ENCODE measurements at regions not wholly inside any gene's neighbourhood (a gene's known extent, or its start where the extent isn't known, plus 50 kb on each side); places are given as distances from the start of the nearest gene placed in this dataset.
"Not testable (repeated sequence)": the region's sequence is repeated elsewhere in the genome, so short reads cannot be mapped to it uniquely, and the experiment has no call there.

DNA sequence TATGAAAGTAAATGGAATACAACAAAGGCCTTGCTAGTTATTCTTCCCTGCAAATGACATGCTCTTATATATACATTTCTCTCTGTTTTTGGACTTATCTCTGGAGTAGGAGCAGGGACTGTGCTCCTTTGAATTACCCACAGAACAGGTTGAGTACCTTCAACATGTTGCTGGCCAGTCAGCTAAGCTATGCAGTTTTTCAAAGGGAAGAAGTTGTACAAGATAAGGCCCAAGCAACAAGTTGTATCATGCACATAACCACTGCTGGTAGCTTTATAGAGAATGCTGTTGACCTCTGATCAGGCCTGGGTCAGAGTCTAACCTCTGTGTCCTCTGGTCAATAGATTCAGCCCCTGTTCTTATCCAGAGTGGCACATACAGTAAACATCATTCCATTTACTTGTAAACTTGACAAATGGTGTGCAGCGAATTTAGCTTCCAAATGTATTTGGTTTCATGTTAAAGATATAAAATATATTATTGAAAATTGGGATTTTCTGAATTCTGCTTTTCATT, 99.6 kb downstream of the C11orf87 start:
- no peak for DNase-seq
- no peak overlapping the region for H3K27ac Mint-ChIP-seq
- H3K9me3 Mint-ChIP-seq, result peaks cover 0 to 23% (median 8%) of the 10 kb centered on the region in 6 donors
- H3K36me3 Mint-ChIP-seq, result no peaks in the 10 kb centered on the region
- H3K27me3 Mint-ChIP-seq (ENCODE audit: low read depth in 3 of 3), result peaks cover 0 to 3% (median 3%) of the 10 kb centered on the region in 3 donors
- no peak overlapping the region for H3K4me3 Mint-ChIP-seq
- no peaks in the 10 kb centered on the region for H3K4me1 Mint-ChIP-seq

GRCh38 chr11:109522116-109522755, 100.2 kb downstream of the C11orf87 start:
- Mint-ChIP-seq H3K27me3 (ENCODE audit: low read depth in 3 of 3) (peaks cover 0 to 5% (median 2%) of the 10 kb centered on the region in 3 donors), H3K4me3 (no peak overlapping the region), H3K27ac (no peak overlapping the region), H3K4me1 (no peaks in the 10 kb centered on the region), H3K36me3 (no peaks in the 10 kb centered on the region), H3K9me3 (peaks cover 0 to 21% (median 8%) of the 10 kb centered on the region in 6 donors)
- no peak for DNase-seq

GRCh38 chr11:109525636-109526035, 103.6 kb downstream of the C11orf87 start:
- H3K27ac Mint-ChIP-seq; H3K4me1 Mint-ChIP-seq; H3K36me3 Mint-ChIP-seq; H3K27me3 Mint-ChIP-seq (ENCODE audit: low read depth in 3 of 3); H3K4me3 Mint-ChIP-seq; DNase-seq: not testable (repeated sequence)
- peaks cover 2 to 27% (median 7%) of the 10 kb centered on the region in 6 donors for H3K9me3 Mint-ChIP-seq

- H3K4me1 Mint-ChIP-seq, result no peaks in the 10 kb centered on the region
- no peak overlapping the region for H3K27ac Mint-ChIP-seq
- no peak for DNase-seq
- H3K27me3 Mint-ChIP-seq (ENCODE audit: low read depth in 3 of 3), result peaks cover 0 to 5% (median 2%) of the 10 kb centered on the region in 3 donors
- peaks cover 2 to 27% (median 9%) of the 10 kb centered on the region in 6 donors for H3K9me3 Mint-ChIP-seq
- H3K4me3 Mint-ChIP-seq, result no peak overlapping the region
- no peaks in the 10 kb centered on the region for H3K36me3 Mint-ChIP-seq
Observed at GRCh38 chr11:109526061-109526460, 104.1 kb downstream of the C11orf87 start.

- Mint-ChIP-seq H3K4me3 (no peak overlapping the region), H3K9me3 (peaks cover 2 to 27% (median 9%) of the 10 kb centered on the region in 6 donors), H3K27me3 (ENCODE audit: low read depth in 3 of 3) (peaks cover 0 to 5% (median 2%) of the 10 kb centered on the region in 3 donors), H3K36me3 (no peaks in the 10 kb centered on the region), H3K4me1 (no peaks in the 10 kb centered on the region), H3K27ac (no peak overlapping the region)
- no peak for DNase-seq
Observed at GRCh38 chr11:109526931-109527330, 104.9 kb downstream of the C11orf87 start.

DNA sequence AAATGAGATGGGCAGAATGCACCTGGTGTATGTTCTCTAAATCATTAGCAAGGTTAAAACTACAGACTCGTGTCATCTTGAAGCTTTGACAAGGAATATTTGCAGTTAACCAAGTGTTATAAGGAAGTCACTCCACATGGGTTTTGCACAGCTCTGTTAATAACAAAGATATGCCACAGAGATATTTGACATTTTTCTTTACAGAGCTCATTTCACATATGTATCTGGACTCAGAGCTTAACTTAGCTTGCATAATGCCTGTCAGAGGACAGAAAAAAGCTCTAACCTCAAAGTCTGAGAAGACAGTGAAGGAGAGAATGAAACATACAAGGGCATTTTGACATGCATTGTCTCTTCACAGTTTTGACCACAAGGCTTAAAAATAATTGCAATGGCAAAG, 105.5 kb downstream of the C11orf87 start:
- H3K9me3 Mint-ChIP-seq, result peaks cover 2 to 27% (median 8%) of the 10 kb centered on the region in 6 donors
- H3K27ac Mint-ChIP-seq, result no peak overlapping the region
- no peaks in the 10 kb centered on the region for H3K36me3 Mint-ChIP-seq
- no peak overlapping the region for H3K4me3 Mint-ChIP-seq
- H3K4me1 Mint-ChIP-seq, result no peaks in the 10 kb centered on the region
- peaks cover 0 to 5% (median 2%) of the 10 kb centered on the region in 3 donors for H3K27me3 Mint-ChIP-seq (ENCODE audit: low read depth in 3 of 3)
- no peak for DNase-seq

GRCh38 chr11:109547356-109548027, 125.5 kb downstream of the C11orf87 start:
- H3K9me3 Mint-ChIP-seq, result peaks cover 0 to 20% (median 5%) of the 10 kb centered on the region in 6 donors
- no peak overlapping the region for H3K27ac Mint-ChIP-seq
- H3K36me3 Mint-ChIP-seq, result no peaks in the 10 kb centered on the region
- H3K27me3 Mint-ChIP-seq (ENCODE audit: low read depth in 3 of 3), result no peaks in the 10 kb centered on the region
- no peaks in the 10 kb centered on the region for H3K4me1 Mint-ChIP-seq
- no peak for DNase-seq
- H3K4me3 Mint-ChIP-seq, result no peak overlapping the region

DNA sequence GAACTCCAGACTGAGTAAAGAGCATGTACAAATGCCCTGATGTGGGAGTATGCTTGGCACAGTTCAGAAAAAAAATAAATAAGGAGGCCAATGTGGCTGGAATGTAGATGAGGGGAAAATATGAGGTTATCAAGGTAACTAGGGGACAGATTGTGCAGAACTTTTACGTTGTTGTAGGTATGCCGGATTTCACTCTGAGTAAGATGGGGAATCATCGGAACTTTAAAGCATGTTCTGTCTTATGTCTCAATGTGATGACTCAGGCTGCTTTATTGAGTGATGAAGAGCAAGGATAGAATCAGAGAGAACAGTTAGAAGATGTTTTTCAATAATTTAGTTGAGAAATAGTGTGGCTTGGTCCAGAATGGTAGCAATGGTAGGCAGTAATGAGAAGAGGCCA, 130.4 kb downstream of the C11orf87 start:
- no peak for DNase-seq
- Mint-ChIP-seq H3K36me3 (no peaks in the 10 kb centered on the region), H3K27ac (no peak overlapping the region), H3K27me3 (ENCODE audit: low read depth in 3 of 3) (no peaks in the 10 kb centered on the region), H3K4me1 (no peaks in the 10 kb centered on the region), H3K9me3 (peaks cover 0 to 12% (median under 1%) of the 10 kb centered on the region in 6 donors), H3K4me3 (no peak overlapping the region)

- Mint-ChIP-seq H3K4me3 (no peak overlapping the region), H3K9me3 (peaks cover 0 to 11% (median 0%) of the 10 kb centered on the region in 6 donors), H3K36me3 (no peaks in the 10 kb centered on the region), H3K27ac (no peak overlapping the region), H3K27me3 (ENCODE audit: low read depth in 3 of 3) (no peaks in the 10 kb centered on the region), H3K4me1 (no peaks in the 10 kb centered on the region)
- DNase-seq, result no peak
Observed at GRCh38 chr11:109553284-109553683, 131.3 kb downstream of the C11orf87 start.

GRCh38 chr11:109554951-109555350, 133.0 kb downstream of the C11orf87 start:
- peaks cover 0 to 7% (median under 1%) of the 10 kb centered on the region in 6 donors for H3K9me3 Mint-ChIP-seq
- no peak for DNase-seq
- no peaks in the 10 kb centered on the region for H3K36me3 Mint-ChIP-seq
- H3K27ac Mint-ChIP-seq, result no peak overlapping the region
- H3K4me3 Mint-ChIP-seq, result no peak overlapping the region
- H3K4me1 Mint-ChIP-seq, result no peaks in the 10 kb centered on the region
- no peaks in the 10 kb centered on the region for H3K27me3 Mint-ChIP-seq (ENCODE audit: low read depth in 3 of 3)

DNA sequence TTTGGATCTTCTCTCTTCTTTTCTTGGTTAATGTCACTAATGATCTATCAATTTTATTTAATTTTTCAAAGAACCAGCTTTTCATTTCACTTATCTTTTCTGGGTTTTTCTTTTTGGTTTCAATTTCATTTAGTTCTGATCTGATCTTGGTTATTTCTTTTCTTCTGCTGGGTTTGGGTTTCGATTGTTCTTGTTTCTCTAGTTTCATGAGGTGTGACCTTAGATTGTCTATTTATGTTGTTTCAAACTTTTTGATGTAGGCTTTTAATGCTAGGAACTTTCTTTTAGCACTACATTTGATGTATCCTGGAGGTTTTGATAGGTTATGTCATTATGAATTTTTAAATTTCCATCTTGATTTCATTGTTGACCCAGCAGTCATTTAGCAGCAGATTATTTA, 142.3 kb downstream of the C11orf87 start:
- Mint-ChIP-seq H3K4me3 (no peak overlapping the region), H3K36me3 (peaks cover 0 to 4% (median 0%) of the 10 kb centered on the region in 3 donors), H3K9me3 (peaks cover 12 to 33% (median 16%) of the 10 kb centered on the region in 6 donors), H3K4me1 (no peaks in the 10 kb centered on the region), H3K27me3 (ENCODE audit: low read depth in 3 of 3) (peaks cover 0 to 1% (median 0%) of the 10 kb centered on the region in 3 donors), H3K27ac (no peak overlapping the region)
- no peak for DNase-seq

GRCh38 chr11:109582470-109582869, 160.5 kb downstream of the C11orf87 start:
- peaks cover 0 to 2% (median 2%) of the 10 kb centered on the region in 3 donors for H3K27me3 Mint-ChIP-seq (ENCODE audit: low read depth in 3 of 3)
- DNase-seq, result no peak
- H3K4me1 Mint-ChIP-seq, result no peaks in the 10 kb centered on the region
- H3K36me3 Mint-ChIP-seq, result no peaks in the 10 kb centered on the region
- H3K27ac Mint-ChIP-seq, result no peak overlapping the region
- peaks cover 0 to 7% (median under 1%) of the 10 kb centered on the region in 6 donors for H3K9me3 Mint-ChIP-seq
- H3K4me3 Mint-ChIP-seq, result no peak overlapping the region

- H3K4me3 Mint-ChIP-seq, result no peak overlapping the region
- no peaks in the 10 kb centered on the region for H3K4me1 Mint-ChIP-seq
- H3K9me3 Mint-ChIP-seq, result peaks cover 0 to 7% (median 0%) of the 10 kb centered on the region in 6 donors
- no peaks in the 10 kb centered on the region for H3K36me3 Mint-ChIP-seq
- H3K27ac Mint-ChIP-seq, result no peak overlapping the region
- H3K27me3 Mint-ChIP-seq (ENCODE audit: low read depth in 3 of 3), result peaks cover 0 to 2% (median 2%) of the 10 kb centered on the region in 3 donors
- no peak for DNase-seq
Observed at GRCh38 chr11:109584001-109584972, 162.3 kb downstream of the C11orf87 start.

Data from immature natural killer cell (primary cell).